Stimulated activated CD8-positive, alpha-beta memory T cell treated with anti-CD3 and anti-CD28 coated beads, Interleukin-12 subunit alpha, Interleukin-12 subunit beta, amount 100 ng/mL, for 1 hour (primary cell): ENCODE measurements at regions not wholly inside any gene's neighbourhood (a gene's known extent, or its start where the extent isn't known, plus 50 kb on each side); places are given as distances from the start of the nearest gene placed in this dataset.
"Not testable (repeated sequence)": the region's sequence is repeated elsewhere in the genome, so short reads cannot be mapped to it uniquely, and the experiment has no call there.

Source experiments
- DNase-seq: peaks from one replicate; pipeline ENCODE4 v3.0.0-alpha.2; 2020; ENCODE audit warnings: low read depth

DNA sequence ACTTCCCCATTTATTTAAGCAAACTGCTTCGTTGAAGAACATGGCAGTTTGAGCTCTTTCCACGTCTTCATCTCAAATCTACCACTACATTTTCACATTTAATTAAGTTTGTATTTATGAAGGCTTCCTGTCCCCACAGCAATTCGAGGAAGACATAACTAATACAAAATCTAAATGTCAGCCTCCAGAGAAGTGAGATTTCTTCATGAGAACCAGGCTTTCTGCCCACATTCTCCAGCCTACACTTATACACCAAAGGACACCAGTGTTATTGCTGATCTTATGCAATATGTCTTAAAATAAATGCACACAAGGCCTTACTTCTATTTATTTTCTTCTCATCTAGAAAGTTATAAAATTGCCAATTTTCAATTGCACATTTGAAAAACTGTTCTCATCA, 1209.3 kb upstream of the FAM98A start:
- DNase-seq = no peak

DNA sequence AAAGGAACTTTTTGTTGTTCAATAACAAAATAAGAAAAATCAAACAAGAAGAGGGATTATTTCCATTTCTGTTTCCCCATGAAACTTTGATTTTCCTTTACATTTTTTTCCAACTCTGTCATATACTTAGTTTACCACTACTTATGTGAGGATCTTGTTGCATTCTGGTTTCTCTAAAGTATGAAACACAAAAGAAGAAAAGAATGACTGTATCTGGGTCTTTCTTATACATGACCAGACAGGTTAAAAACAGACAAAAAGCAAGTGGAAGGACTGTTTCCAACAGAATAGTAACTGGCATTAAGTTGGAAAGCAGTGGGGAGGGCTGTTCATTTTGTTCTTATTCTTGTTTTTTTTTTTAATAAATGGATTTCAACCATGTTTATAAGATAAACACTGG, 1207.8 kb upstream of the FAM98A start:
- no peak for DNase-seq

DNA sequence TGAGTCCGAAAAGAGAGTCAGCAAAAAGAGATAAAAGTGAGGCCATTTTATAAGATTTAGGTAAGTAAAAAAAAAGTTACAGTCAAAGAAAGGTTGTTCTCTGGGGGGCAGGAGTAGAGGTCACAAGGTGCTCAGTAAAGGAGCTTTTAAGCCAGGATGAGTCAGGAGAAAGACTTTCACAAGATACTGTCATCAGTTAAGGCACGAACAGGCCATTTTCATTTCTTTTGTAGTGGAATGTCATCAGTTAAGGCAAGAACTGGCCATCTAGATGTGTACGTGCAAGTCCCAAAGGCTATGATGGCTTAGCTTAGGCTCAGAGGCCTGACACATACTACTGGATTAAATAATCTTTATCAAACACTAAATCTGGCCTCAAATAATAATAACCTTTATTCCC, 1207.3 kb upstream of the FAM98A start:
- DNase-seq = no peak

DNA sequence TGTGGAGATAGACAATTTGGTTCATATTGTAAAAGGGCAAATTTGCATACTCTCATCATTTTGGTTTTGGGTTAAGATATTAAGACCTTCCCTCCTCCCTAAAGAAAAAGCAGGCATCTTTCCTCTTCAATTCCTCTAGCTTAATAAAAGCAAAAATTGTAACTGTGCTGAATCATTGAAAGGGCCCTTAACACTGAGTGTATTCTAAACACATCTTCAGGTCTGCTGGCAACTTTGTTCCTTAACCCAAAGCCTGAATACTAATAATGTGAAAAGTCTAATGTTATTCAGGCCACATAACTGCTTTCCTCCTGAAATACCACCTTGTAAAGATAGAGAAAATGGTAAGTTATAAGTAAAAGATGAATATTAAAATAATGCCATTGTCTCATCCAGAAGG, 1200.5 kb upstream of the FAM98A start:
- DNase-seq = no peak

DNA sequence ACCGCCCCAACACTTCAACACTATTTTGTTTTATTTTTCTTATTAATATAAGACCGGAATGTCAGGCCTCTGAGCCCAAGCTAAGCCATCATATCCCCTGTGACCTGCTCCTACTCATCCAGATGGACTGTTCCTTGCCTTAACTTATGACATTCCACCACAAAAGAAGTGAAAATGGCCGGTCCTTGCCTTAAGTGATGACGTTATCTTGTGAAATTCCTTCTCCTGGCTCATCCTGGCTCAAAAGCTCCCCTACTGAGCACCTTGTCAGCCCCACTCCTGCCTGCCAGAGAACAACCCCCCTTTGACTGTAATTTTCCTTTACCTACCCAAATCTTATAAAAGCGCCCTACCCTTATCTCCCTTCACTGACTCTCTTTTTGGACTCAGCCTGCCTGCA, 1196.5 kb upstream of the FAM98A start:
- DNase-seq = not testable (repeated sequence)

DNA sequence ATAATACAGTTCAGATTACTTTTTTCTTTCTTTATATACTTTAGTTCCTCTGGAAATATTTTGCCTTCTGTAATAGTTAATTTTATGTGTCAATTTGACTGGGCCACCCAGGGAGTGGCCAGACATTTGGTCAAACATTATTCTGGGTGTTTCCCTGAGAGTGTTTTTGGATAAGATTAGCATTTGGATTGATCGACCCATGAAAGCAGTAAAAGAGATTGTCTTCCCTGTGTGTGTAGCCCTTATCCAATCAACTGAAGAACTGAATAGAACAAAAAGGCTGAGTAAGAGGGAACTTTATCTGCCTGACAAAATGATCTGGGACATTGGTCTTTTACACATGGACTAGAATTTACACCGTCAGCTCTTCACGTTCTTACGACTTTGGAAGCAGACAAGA, 1190.1 kb upstream of the FAM98A start:
- no peak for DNase-seq

DNA sequence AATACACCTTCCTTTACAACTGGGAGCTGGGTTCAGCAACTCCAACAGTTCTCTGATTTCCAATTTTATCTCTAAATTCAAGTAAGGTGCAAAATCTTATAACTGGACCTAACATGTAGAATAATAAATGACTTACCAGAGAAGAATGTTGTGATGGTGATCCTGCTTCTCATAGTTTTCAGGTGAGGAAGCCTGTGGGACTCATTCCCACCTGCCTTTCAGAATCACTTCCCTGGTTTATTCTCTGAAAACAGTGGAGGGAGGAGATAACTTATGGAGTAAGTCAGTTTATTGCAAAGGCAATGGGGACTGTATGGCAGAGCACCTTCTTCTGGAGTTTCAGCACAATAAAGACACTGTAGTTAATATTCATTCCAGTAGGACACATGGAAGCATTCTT, 1188.2 kb upstream of the FAM98A start:
- DNase-seq = no peak

DNA sequence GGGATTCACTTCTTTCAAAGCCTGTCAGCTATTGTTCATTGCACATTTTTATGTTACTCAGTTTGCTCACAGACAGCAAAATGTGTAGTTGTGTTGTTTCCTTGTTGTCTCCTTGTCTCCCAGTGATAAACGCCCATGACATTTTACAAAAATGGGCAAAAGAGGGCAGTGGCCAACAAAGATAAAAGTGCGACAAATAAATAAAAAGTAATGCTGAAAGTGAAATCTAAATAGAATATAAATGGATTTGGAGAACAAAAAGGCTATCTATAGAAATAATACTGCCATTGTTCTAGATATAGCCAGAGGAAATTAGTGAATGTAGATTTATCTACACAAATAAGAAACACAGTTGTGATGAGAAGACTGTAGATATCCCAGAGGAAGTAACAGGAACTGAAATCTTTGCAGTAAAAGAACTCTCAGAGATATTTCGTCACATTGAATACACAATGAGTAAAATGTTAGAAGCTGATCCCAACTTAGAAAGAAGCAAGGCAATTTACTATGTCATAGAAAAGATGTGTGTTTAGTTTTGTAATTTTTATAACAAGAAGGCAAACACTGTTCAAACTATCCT, 1186.2 kb upstream of the FAM98A start:
- no peak for DNase-seq

DNA sequence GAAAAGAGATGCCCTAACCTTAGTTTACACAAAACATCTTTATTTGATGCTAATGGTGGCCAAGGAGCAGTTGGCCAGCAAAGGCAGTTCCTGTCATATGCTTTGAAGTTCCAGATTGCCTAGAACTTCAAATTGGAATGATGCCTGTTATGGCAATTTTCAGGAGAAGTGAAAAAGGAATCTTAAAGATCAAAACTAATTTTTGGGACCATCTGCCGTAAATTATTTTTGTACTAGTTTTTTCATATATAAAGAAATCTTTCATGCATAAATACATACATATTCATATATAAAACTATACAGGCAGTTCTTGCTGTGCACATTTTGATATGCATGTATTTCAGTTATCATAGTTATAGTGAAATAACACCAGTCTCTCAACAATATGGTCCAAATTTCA, 1185.6 kb upstream of the FAM98A start:
- no peak for DNase-seq

DNA sequence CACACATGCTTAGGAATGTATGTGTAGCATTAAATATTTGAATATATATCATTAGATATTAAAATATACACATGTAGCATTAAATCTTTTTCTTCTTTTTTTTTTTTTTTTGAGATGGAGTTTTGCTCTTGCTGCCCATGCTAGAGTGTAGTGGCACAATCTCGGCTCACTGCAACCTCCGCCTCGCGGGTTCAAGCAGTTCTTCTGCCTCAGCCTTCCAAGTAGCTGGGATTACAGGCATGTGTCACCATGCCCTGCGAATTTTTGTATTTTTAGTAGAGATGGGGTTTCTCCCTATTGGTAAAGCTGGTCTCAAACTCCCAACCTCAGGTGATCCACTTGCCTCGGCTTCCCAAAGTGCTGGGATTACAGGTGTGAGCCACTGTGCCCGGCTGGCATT, 1151.6 kb upstream of the FAM98A start:
- DNase-seq = not testable (repeated sequence)

DNA sequence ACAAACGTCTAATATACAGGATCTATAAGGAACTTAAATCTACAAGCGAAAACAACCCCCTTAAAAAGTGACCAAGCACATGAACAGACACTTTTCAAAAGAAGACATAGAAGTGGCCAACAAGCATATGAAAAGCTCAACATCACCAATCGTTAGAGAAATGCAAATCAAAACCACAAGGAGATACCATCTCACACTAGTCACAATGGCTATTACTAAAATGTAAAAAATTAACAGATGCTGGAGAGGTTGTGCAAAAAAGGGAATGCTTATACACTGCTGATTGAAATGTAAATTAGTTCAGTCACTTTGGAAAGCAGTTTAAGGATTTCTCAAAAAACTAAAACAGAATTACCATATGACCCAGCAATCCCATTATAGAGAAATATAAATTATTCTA, 1148.5 kb upstream of the FAM98A start:
- DNase-seq = no peak

DNA sequence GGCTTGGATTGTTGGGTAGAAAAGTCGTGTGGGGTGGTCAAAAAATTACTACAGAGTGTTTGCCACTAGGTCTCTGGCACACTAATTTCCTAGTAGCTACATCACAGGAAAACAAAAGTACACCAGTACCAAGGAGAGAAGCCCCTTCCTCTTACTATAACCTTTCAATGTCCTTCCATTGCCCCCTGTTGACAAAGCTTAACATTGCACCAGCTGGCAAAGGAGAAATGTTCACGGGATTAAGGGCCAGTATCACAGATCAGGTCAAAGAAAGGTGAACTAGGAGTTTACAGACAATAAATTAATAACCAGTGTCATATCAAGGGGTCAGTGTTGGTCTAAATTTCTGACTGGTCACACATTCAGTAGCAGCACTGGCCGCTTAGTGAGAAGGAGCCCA, 1139.6 kb upstream of the FAM98A start:
- DNase-seq = no peak

DNA sequence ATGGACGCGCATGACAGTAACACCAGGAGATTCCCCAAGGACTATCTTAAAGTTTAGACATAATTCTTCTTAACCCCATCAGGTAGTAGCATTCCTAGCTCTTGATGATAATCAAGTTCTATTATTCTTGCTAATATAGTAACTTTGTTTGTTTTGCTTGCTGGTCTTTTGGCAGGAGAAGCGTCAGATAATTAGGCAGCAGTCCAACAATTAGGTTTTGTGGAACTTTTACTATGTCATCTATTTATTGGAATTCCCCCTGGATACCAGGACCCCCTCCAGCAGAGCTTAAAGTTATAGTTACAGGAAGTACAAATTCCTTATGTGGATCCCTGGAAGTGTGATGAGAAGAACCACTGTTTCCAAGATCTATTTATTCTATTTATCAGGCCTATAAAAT, 1138.0 kb upstream of the FAM98A start:
- no peak for DNase-seq

DNA sequence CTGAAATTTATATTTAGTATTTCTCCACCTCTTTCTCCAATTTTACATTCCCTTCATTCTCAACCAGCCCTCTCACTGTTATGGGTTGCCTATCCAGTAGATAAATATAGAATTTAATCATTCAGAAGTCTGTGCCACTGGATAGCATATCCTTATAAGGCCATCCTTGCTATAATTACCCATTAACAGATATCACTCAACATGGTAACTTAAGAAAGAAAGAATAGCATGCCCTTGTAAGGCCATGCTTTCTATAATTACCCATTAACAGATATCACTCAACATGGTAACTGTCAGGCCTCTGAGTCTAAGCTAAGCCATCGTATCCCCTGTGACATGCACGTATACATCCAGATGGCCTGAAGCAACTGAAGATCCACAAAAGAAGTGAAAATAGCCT, 1137.4 kb upstream of the FAM98A start:
- DNase-seq = no peak

DNA sequence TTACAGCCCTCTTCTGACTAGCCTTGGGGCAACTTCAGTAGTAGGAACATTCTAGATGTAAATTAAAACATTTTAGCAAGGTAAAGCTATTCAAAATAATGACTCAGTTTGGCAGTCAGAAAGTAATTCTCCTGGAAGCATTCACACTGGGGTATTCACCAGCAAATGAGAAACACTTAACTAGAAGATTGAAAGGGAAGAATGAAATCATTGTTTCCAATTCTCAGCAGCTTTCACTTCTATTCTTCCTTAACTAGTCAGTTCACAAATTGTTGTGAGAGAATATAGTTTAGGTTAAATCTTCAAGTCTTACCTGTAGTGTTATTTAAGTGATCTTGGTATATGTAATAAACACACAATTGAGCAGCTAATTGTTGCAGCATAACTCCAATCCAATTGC, 1135.6 kb upstream of the FAM98A start:
- DNase-seq = no peak

DNA sequence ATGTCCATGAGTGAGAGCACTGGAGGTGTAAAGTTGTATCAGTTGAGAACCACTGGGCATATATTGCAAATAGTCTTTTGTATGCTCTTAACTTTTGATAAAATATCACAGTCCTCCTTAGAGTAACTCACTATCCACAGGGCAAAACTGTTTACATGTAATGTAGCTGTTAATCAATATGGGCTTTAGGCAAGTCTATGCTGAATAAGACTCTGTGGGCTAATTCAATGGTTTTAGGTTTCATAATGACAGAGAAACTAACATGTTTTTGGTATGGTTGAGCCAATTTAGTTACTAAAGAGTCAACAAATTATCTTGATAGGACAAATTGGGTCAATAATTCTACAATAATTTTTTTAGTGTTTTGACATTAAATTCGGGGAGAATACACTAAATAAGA, 1134.9 kb upstream of the FAM98A start:
- no peak for DNase-seq

DNA sequence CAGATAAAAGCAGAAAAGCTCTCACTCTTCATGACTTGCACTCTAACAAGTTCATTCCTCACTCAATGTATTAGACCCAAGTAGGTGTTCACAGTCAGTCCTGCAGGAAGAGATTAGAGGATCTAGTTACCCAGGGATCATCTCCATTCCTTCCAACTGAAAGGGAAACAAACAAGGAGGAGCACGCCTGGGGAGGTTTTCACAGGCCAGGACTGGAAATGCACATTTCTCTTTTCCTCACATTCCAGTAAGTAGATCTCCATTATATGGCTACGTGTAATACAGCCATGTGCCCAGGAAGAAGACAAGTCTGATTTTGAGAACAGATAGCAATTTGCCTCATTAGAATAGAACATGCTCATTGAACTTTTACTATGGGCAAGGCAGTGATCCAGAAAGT, 1132.2 kb upstream of the FAM98A start:
- DNase-seq = no peak

DNA sequence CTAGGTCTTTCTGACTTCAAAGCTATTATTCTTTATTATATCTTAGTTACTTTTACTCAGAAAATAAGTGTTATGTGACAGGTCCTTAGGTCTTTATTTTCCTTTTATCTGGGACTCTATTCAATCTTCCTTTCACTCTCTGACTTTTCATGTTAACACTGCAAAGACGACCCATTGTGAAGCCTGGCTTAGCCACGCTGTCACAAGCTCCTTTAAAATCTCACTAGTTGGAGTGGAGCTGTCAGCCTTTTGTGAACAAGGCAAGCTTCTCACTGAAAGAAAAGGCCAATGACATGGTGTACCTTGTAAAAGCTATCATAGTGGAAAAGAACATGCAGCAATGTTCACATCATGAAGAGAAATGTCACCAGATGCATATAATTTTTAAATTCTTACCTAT, 1130.7 kb upstream of the FAM98A start:
- no peak for DNase-seq

DNA sequence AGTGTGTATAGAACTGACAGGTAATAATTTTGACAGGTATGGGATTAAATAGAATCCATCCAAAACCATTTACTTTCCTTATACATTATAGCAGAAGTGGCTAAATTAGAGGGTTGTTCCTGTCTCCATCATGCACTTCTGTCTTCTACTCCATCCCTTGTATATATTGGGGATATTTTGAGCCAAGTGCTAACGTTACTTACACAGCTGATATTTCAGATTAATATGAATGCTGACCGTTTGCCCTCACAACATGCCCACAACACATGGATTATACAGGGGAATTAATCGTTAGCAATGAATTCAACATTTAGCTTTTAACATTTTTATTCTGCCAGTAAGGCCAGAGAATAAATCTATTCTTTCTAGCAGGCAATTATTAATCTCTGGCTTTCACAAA, 1125.0 kb upstream of the FAM98A start:
- no peak for DNase-seq

DNA sequence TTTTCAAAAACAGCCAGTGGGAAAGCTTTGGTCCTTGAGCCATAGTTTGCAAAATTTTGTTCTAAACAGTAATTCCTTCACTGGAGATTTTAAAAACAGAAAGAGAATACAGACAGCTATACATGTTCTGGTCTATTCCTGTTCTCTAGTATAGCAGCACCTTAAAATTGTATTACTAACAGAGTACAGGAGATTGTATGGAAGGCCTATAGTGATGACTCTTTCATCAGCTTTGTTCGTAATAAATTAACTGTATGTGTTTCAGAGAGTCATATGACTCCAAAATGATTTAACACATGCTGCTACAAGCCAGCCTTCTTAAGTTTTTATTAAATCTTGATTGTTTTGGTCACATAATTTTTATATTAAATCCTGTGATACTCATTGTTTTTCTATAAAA, 1124.6 kb upstream of the FAM98A start:
- no peak for DNase-seq

DNA sequence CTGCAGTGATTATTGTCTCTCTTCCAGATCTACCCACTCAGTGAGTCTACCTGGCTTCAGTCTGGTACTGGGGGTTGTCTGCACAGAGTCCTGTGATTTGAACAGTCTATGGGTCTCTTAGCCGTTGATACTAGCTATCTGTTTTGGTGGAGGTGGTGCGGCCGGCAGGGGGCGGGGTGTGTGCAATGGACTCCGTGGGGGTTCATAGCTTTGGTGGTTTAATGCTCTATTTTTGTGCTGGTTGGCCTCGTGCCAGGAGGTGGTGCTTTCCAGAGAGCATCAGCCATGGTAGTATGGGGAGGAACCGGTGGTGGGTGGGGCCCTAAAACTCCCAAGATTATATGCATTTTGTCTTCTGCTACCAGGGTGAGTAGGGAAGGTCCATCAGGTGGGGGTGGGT, 1120.1 kb upstream of the FAM98A start:
- no peak for DNase-seq

DNA sequence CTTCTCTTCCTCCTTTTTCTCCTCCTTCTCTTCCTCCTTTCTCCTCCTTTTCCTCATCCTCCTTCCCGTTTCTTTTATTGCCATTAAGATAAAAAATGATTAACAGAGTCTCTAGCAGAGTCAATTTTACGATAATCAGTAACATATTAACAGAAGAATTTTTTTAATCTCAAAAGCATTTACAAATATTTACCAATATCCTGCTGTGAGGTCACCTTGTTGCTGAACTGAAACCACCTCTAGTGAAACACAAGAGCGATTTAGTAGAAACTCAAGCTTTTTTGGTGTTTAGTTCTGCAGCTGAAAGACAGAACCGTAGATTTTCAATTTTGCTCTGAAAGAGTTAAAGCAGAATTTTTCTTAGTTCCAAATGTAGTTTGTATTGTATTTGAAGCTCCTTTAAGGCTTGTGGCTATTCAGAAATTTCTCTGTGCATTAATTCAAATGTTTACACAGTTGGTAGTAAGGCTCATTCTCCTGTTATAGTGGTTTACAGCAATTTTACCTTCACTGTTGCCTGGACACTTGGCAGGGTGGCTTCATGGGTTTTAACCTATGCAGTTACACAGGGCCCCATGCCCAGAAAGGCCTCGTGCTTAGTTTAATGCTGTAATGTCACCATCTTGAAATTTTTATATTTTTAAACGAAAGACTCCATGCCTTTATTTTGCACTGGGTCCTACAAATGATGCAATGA, 1106.6 kb upstream of the FAM98A start:
- DNase-seq = no peak

DNA sequence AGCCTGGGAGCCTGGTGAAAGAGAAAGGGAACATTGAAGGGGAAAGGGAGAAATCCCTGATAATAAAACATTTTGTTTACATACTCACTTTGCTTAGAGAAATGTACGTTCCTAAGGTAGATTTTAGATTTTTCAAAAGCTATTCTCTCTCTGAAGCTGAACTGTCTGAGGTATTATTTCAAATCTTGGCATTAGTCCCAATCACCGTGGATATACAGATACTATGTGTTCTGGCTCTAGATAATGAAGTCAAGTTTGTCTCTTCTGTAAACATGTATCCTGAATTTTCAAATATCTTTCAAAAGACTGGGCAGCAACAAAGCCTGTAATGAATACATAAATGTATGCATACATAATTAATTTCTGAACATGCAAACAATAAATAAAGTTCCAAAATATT, 1104.2 kb upstream of the FAM98A start:
- DNase-seq = no peak

DNA sequence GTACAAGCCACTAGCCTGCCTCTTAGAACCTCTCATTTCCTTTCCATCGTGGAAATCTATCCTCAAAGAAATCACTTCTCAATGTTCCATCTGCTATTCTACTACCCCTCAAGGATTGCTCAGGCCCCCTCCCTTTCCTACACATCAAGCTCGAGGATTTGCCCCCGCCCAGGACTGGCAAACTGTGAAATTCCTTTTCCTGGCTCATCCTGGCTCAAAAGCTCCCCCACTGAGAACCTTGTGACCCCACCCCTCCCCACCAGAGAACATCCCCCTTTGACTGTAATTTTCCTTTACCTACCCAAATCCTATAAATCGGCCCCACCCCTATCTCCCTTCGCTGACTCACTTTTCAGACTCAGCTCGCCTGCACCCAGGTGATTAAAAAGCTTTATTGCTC, 1103.3 kb upstream of the FAM98A start:
- not testable (repeated sequence) for DNase-seq
